HepG2 (cell line): ENCODE measurements at regions not wholly inside any gene's neighbourhood (a gene's known extent, or its start where the extent isn't known, plus 50 kb on each side); places are given as distances from the start of the nearest gene placed in this dataset.

ENCODE experiments used
- ATAC-seq: fragments of 200-7000 bp; cut with Tn5 transposase; 3 replicates; pipeline ENCODE4 v1.9.1; 2020; ENCODE audit warnings: mild to moderate bottlenecking, moderate library complexity
- BruUV-seq: library from RNA; stranded (reverse); fragments of 400-500 nt; replicated peaks from 2 replicates; lab custom pipeline; 2021; lab: Mats Ljungman, UMichigan
- CTCF ChIA-PET: fragments of 300-600 bp; formaldehyde crosslinking; extraction: SDS; loops from one replicate; lab custom pipeline; 2021; ENCODE audit warnings: low total read pairs, inconsistent platforms, low intra/inter-chr PET ratio; lab: Yijun Ruan, JAX
- POLR2A ChIA-PET: fragments of 350-600 bp; sonication (Branson Sonifier 250); formaldehyde crosslinking; loops from one replicate; lab custom pipeline; 2020; ENCODE audit warnings: antibody characterized with exemption, inconsistent platforms; lab: Yijun Ruan, JAX
- DNase-seq: peaks from one replicate; pipeline ENCODE4 v3.0.0-alpha.2; 2015; ENCODE audit warnings: low spot score
- FAIRE-seq: peaks from 3 replicates; lab custom pipeline; 2011; peaks lifted over from hg19 to GRCh38; lab: Jason Lieb, UNC
- H2AFZ ChIP-seq: one replicate; pipeline ENCODE4 v1.6.1; 2011; ENCODE audit warnings: low read length, inconsistent platforms
- H3K27ac ChIP-seq: fragments of 300-600 bp; 3 replicates; pipeline ENCODE4 v1.8.0; 2011; ENCODE audit warnings: mixed run types, mild to moderate bottlenecking, mixed read lengths, low read length, inconsistent platforms; ENCODE audit not compliant: insufficient read depth; ENCODE audit errors: extremely low read length
- H3K27me3 ChIP-seq, 2 experiments: fragments of 200-600 bp in 1 of 2; 2 replicates in 1 of 2; 3 replicates in 1 of 2; pipeline versions ENCODE4 v1.6.0 to v1.8.0; 2011; ENCODE audit warnings: low read length in 2 of 2, mild to moderate bottlenecking in 2 of 2, moderate library complexity in 2 of 2, inconsistent platforms in 1 of 2; ENCODE audit not compliant: insufficient read depth in 2 of 2, control insufficient read depth in 1 of 2
- H3K36me3 ChIP-seq, 2 experiments: fragments of 200-600 bp in 1 of 2; replicated peaks in 1 of 2; 2 replicates in 1 of 2; 3 replicates in 1 of 2; pipeline versions ENCODE4 v1.5.1 to v1.8.0; 2011; ENCODE audit warnings: low read length in 2 of 2, inconsistent platforms in 1 of 2; ENCODE audit not compliant: insufficient read depth in 2 of 2, control insufficient read depth in 1 of 2
- H3K4me1 ChIP-seq: 2 replicates; pipeline ENCODE4 v1.5.1; 2012; ENCODE audit warnings: low read length, inconsistent platforms; ENCODE audit not compliant: insufficient read depth
- H3K4me2 ChIP-seq: 2 replicates; pipeline ENCODE4 v1.6.0; 2011; ENCODE audit warnings: low read depth, low read length, inconsistent platforms
- H3K4me3 ChIP-seq, 3 experiments: fragments of 200-600 bp in 1 of 3; sonication (generic), shearing (Covaris generic) in 1 of 3; replicated peaks in 1 of 3; 2 replicates each; pipeline ENCODE4 v1.5.1; 2011 to 2016; ENCODE audit warnings: low read length in 3 of 3, inconsistent platforms in 2 of 3, low read depth in 2 of 3, mild to moderate bottlenecking in 2 of 3, control low read depth in 1 of 3, mixed read lengths in 1 of 3; ENCODE audit not compliant: insufficient read depth in 1 of 3
- H3K79me2 ChIP-seq: one replicate; pipeline ENCODE4 v1.6.1; 2011; ENCODE audit warnings: low read length, inconsistent platforms; ENCODE audit not compliant: insufficient read depth
- H3K9ac ChIP-seq: 2 replicates; pipeline ENCODE4 v1.6.0; 2011; ENCODE audit warnings: mild to moderate bottlenecking, low read depth, low read length, inconsistent platforms; ENCODE audit not compliant: insufficient read depth
- H3K9me3 ChIP-seq: 2 replicates; pipeline ENCODE4 v1.5.1; 2012; ENCODE audit warnings: mild to moderate bottlenecking, low read length
- H4K20me1 ChIP-seq: 2 replicates; pipeline ENCODE4 v1.6.0; 2011; ENCODE audit warnings: inconsistent platforms, mild to moderate bottlenecking, low read length, moderate library complexity; ENCODE audit not compliant: insufficient read depth
- ASH2L ChIP-seq: fragments of 300-600, 200-600 bp; sonication (generic); IDR thresholded peaks from 2 replicates; pipeline ENCODE4 v1.7.0; 2017; ENCODE audit warnings: low read depth, mild to moderate bottlenecking, moderate library complexity, mixed read lengths, low read length; ENCODE audit not compliant: insufficient read length
- GATAD1 ChIP-seq: IDR thresholded peaks from 2 replicates; pipeline ENCODE4 v1.6.1; 2016; ENCODE audit warnings: missing genetic modification reagents, missing compliant biosample characterization
- GTF2F1 ChIP-seq: fragments of 150-350 bp; IDR thresholded peaks from 2 replicates; pipeline ENCODE4 v1.6.1; 2014; ENCODE audit warnings: low read length
- HMGXB3 ChIP-seq: sonication (generic); formaldehyde crosslinking; IDR thresholded peaks from 2 replicates; pipeline ENCODE4 v1.4.0; 2020; ENCODE audit warnings: missing genetic modification reagents, borderline replicate concordance
- IRX3 ChIP-seq: sonication (generic); formaldehyde crosslinking; IDR thresholded peaks from 2 replicates; pipeline ENCODE4 v1.8.1; 2023; ENCODE audit warnings: mild to moderate bottlenecking, low read depth, missing genetic modification reagents, borderline replicate concordance
- MEF2D ChIP-seq: sonication (generic); formaldehyde crosslinking; IDR thresholded peaks from 2 replicates; pipeline ENCODE4 v1.5.1; 2020; ENCODE audit warnings: mild to moderate bottlenecking, missing genetic modification reagents
- NCOA2 ChIP-seq: sonication (generic); formaldehyde crosslinking; IDR thresholded peaks from 2 replicates; pipeline ENCODE4 v1.8.0; 2022; ENCODE audit warnings: inconsistent platforms
- SMAD3 ChIP-seq: sonication (generic); formaldehyde crosslinking; IDR thresholded peaks from 2 replicates; pipeline ENCODE4 v1.4.0; 2020; ENCODE audit warnings: missing genetic modification reagents
- ZBTB10 ChIP-seq: sonication (generic); formaldehyde crosslinking; IDR thresholded peaks from 2 replicates; pipeline ENCODE4 v1.4.0; 2020; ENCODE audit warnings: missing genetic modification reagents, borderline replicate concordance
- ZNF337 ChIP-seq: sonication (generic); formaldehyde crosslinking; IDR thresholded peaks from 2 replicates; pipeline ENCODE4 v1.5.1; 2020; ENCODE audit warnings: missing genetic modification reagents, low read depth, mild to moderate bottlenecking, borderline replicate concordance
- ZNF451 ChIP-seq: sonication (generic); formaldehyde crosslinking; IDR thresholded peaks from 2 replicates; pipeline ENCODE4 v1.5.0; 2020; ENCODE audit warnings: mild to moderate bottlenecking, missing genetic modification reagents
- ZNF460 ChIP-seq: sonication (generic); formaldehyde crosslinking; IDR thresholded peaks from 2 replicates; pipeline ENCODE4 v1.5.1; 2020; ENCODE audit warnings: missing genetic modification reagents, mild to moderate bottlenecking, borderline replicate concordance
- ZNF773 ChIP-seq: sonication (generic); formaldehyde crosslinking; IDR thresholded peaks from 2 replicates; pipeline ENCODE4 v1.4.0; 2020; ENCODE audit warnings: missing genetic modification reagents, borderline replicate concordance
- ZNF775 ChIP-seq: sonication (generic); formaldehyde crosslinking; IDR thresholded peaks from 2 replicates; pipeline ENCODE4 v1.4.0; 2020; ENCODE audit warnings: missing genetic modification reagents, mild to moderate bottlenecking, moderate library complexity, borderline replicate concordance
- WGBS: methylation state at CpG from one replicate; pipeline ENCODE4 v1.1.6; 2017; ENCODE audit warnings: low lambda C conversion rate; 5-methylcytosine and 5-hydroxymethylcytosine counted together
- in situ Hi-C: cut with HindIII; loops from 2 replicates; pipeline ENCODE4 v1.10.0; 2017; ENCODE audit warnings: low pct_unique_long_range_greater_than_20kb; ENCODE audit not compliant: extremely low pct_ligation_motif_present
- intact Hi-C: fragments of 100-400 bp; cut with micrococcal nuclease; formaldehyde crosslinking; loops from one replicate; pipeline ENCODE4 v1.10.0; 2022; ENCODE audit not compliant: unreplicated experiment

- TF ChIP-seq HMGXB3 (CRISPR knock-in tag): no peak
- TF ChIP-seq NCOA2 (CRISPR knock-in tag): no peak
- no peak for TF ChIP-seq SMAD3 (CRISPR knock-in tag)
These were observed 58.9 kb upstream of the SEPTIN5 start (continued) for GRCh38 chr22:19655399-19655798.

GRCh38 chr22:19656541-19657251 lies 57.6 kb upstream of the SEPTIN5 start:
- no peak overlapping the region for H3K4me3 ChIP-seq
- intact Hi-C loops: no loop called here
- peaks cover 0 to 1% of the 10 kb centered on the region in 2 experiments; a peak in 1 of 5 replicates for H3K27me3 ChIP-seq
- H3K79me2 ChIP-seq: no peaks in the 10 kb centered on the region
- DNase-seq: no peak
- FAIRE-seq: no peak
- H3K36me3 ChIP-seq: no peaks in the 10 kb centered on the region
- no TSS peak for BruUV-seq
- no peak overlapping the region for H3K27ac ChIP-seq
- no peaks in the 10 kb centered on the region for H3K9me3 ChIP-seq
- H3K9ac ChIP-seq: no peak overlapping the region
- no peak for TF ChIP-seq ZNF773
- no peak for TF ChIP-seq ZNF451 (CRISPR knock-in tag)
- TF ChIP-seq GTF2F1: no peak
- TF ChIP-seq ZNF337: no peak
- no peak for TF ChIP-seq MEF2D (CRISPR knock-in tag)
- no peak for TF ChIP-seq GATAD1 (CRISPR knock-in tag)
- TF ChIP-seq ZBTB10 (CRISPR knock-in tag): no peak
- no peak for TF ChIP-seq ASH2L
- TF ChIP-seq ZNF460 (CRISPR knock-in tag): no peak
- no peak for TF ChIP-seq IRX3
- no peak for TF ChIP-seq ZNF775
- TF ChIP-seq, all 625 proteins: peak for 0
- no peaks in the 10 kb centered on the region for H3K4me1 ChIP-seq
- POLR2A ChIA-PET: no interaction called here
- CTCF ChIA-PET: no interaction called here
- H3K4me2 ChIP-seq: no peak overlapping the region
- in situ Hi-C loops: no loop called here
- WGBS: 47% methylated on average over 15 of the region's 21 CpGs
- no peak for ATAC-seq
- H4K20me1 ChIP-seq: no peaks in the 10 kb centered on the region
- H2AFZ ChIP-seq: no peak overlapping the region
